Uterus (tissue), 2 donors: ENCODE measurements at regions not wholly inside any gene's neighbourhood (a gene's known extent, or its start where the extent isn't known, plus 50 kb on each side); places are given as distances from the start of the nearest gene placed in this dataset.

ENCODE experiments used
- CTCF ChIP-seq, 4 experiments: fragments of 200-600 bp in 2 of 4; fragments of 450-650 bp in 2 of 4; sonication (generic) in 2 of 4; IDR thresholded peaks; one replicate each; pipeline ENCODE4 v1.5.1; 2016 to 2019; ENCODE audit warnings: antibody characterized with exemption in 4 of 4, mild to moderate bottlenecking in 2 of 4, moderate library complexity in 1 of 4
- POLR2A ChIP-seq, 2 donors: fragments of 450-650 bp; IDR thresholded peaks; one replicate each; pipeline ENCODE4 v1.6.1; 2016; ENCODE audit warnings: antibody characterized with exemption in 2 of 2, mild to moderate bottlenecking in 1 of 2, moderate library complexity in 1 of 2

- no peak for TF ChIP-seq CTCF (IDR thresholded peaks at IDR 0.05)
- no peak for TF ChIP-seq POLR2A (IDR thresholded peaks at IDR 0.05)
Observed at GRCh38 chr5:174563899-174564298, 160.5 kb upstream of the MSX2 start.
